ENCODE measurements at regions not wholly inside any gene's neighbourhood (a gene's known extent, or its start where the extent isn't known, plus 50 kb on each side); places are given as distances from the start of the nearest gene placed in this dataset.

- DNase-seq (ENCODE audit: low read depth, low spot score) (no peak), ATAC-seq (no peak)
- H3K4me3 ChIP-seq (ENCODE audit: low read depth in 2 of 2, low read length in 2 of 2) = no peak overlapping the region
- TF ChIP-seq POLR2AphosphoS5 (IDR thresholded peaks at IDR 0.05; ENCODE audit: low read depth, low read length) (no peak), REST (IDR thresholded peaks at IDR 0.05; ENCODE audit: insufficient read depth in 1 of 2, low read depth in 2 of 2, low read length in 1 of 2) (no peak), SIN3A (IDR thresholded peaks at IDR 0.05; ENCODE audit: borderline replicate concordance, insufficient read depth, low read depth, low read length) (no peak), CTCF (IDR thresholded peaks at IDR 0.05) (no peak), TCF7L2 (IDR thresholded peaks at IDR 0.05; ENCODE audit: low read depth, low read length) (no peak)
- BruUV-seq (replicated peaks) = no TSS peak
- H3K9me3 ChIP-seq (ENCODE audit: control insufficient read depth, insufficient read depth, low read depth, low read length) = no peaks in the 10 kb centered on the region
- ChIA-PET POLR2A (no interaction called here), CTCF (no interaction called here)
- H3K27me3 ChIP-seq (ENCODE audit: control insufficient read depth, insufficient read depth, low read length) = peaks cover 8% of the 10 kb centered on the region; the same call in 1 of the 2 replicates
- H3K27ac ChIP-seq (ENCODE audit: low read length) = no peak overlapping the region
- intact Hi-C loops (cut with micrococcal nuclease; ENCODE audit: unreplicated experiment) = no loop called here
- H3K36me3 ChIP-seq (ENCODE audit: control insufficient read depth, insufficient read depth, low read length) = no peaks in the 10 kb centered on the region
- in situ Hi-C loops (cut with HindIII; ENCODE audit: low pct_unique_long_range_greater_than_20kb, low sequenced_read_pairs) = no loop called here
- H3K4me1 ChIP-seq (ENCODE audit: control insufficient read depth, insufficient read depth, low read length) = no peaks in the 10 kb centered on the region
Observed at GRCh38 chr6:3594201-3594600, 137.4 kb upstream of the SLC22A23 start.

DNA sequence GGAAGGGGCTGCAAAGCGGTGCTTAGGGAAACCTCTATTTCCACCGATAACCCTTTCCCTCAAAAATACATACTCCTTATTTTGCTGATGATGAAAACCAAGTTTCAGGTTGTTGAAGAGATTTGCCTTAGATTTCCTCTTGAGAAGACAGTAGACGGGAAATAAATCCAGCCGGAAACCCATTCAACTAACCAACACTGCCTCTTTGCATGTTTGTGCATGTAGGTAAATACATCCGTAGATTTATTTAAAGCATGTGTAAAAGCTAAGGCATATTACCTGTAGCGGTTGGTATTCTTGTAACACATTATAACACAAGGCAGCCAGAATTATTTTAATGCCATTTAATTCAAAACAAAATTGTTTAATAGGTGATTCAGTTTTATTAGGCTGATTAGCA lies 136.3 kb upstream of the SLC22A23 start:
- Histone ChIP-seq H3K4me3 (ENCODE audit: low read depth in 2 of 2, low read length in 2 of 2) (no peak overlapping the region), H3K27me3 (ENCODE audit: control insufficient read depth, insufficient read depth, low read length) (peaks cover 8% of the 10 kb centered on the region; the same call in 1 of the 2 replicates), H3K36me3 (ENCODE audit: control insufficient read depth, insufficient read depth, low read length) (no peaks in the 10 kb centered on the region), H3K9me3 (ENCODE audit: control insufficient read depth, insufficient read depth, low read depth, low read length) (no peaks in the 10 kb centered on the region), H3K27ac (ENCODE audit: low read length) (no peak overlapping the region), H3K4me1 (ENCODE audit: control insufficient read depth, insufficient read depth, low read length) (no peaks in the 10 kb centered on the region)
- ChIA-PET CTCF (no interaction called here), POLR2A (no interaction called here)
- no peak for DNase-seq (ENCODE audit: low read depth, low spot score)
- TF ChIP-seq POLR2AphosphoS5 (IDR thresholded peaks at IDR 0.05; ENCODE audit: low read depth, low read length) = no peak
- no peak for TF ChIP-seq CTCF (IDR thresholded peaks at IDR 0.05)
- TF ChIP-seq TCF7L2 (IDR thresholded peaks at IDR 0.05; ENCODE audit: low read depth, low read length) = no peak
- no peak for TF ChIP-seq REST (IDR thresholded peaks at IDR 0.05; ENCODE audit: insufficient read depth in 1 of 2, low read depth in 2 of 2, low read length in 1 of 2)
- no peak for TF ChIP-seq SIN3A (IDR thresholded peaks at IDR 0.05; ENCODE audit: borderline replicate concordance, insufficient read depth, low read depth, low read length)
- in situ Hi-C loops (cut with HindIII; ENCODE audit: low pct_unique_long_range_greater_than_20kb, low sequenced_read_pairs) = no loop called here
- no TSS peak for BruUV-seq (replicated peaks)
- no peak for ATAC-seq
- intact Hi-C loops (cut with micrococcal nuclease; ENCODE audit: unreplicated experiment) = no loop called here
